GM21360 (cell line): ENCODE measurements at regions not wholly inside any gene's neighbourhood (a gene's known extent, or its start where the extent isn't known, plus 50 kb on each side); places are given as distances from the start of the nearest gene placed in this dataset.

ENCODE experiments used
- ATAC-seq: cut with Tn5 transposase; IDR thresholded peaks from one replicate; pipeline ENCODE4 v1.9.1; 2021; ENCODE audit warnings: mild to moderate bottlenecking, moderate library complexity; ENCODE audit not compliant: unreplicated experiment

DNA sequence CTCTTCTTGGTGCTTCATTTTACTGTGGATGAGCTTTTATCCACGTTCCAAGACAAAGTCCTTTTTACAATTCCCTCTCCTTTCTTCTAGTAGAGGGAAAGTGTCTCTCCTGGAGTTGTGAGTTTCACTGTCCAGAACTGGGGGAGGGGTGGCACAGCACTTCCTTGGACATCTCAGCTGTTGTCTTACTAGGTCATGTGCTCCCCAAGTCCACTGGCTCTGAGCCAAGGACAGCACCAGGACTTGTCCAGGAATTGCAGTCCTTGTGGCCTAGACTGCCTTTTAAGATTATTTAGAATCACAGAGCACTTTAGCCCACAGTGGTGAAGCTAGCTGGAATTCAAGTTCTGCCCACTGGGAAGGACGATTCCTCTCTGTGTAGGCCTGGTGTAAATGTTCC lies 700.2 kb upstream of the PTPRD start:
- no peak for ATAC-seq

DNA sequence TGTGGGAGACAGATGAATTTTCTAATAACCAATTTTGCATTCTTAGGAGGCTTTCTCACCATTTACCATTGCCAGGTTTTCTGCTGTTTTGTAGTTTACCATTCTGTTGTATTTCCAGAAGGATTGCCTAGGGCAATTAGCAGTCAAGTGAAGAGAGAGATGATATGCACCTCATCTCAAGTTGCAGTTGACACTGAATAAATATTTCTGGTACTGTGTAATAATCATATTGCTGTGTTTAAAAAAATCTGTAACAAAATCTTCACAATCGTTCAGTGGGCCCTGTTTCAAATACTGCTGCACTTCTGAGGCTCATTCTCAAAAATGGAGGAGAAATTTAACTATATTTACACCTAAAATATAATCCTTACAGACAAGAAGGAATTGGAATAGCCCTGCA lies 706.1 kb upstream of the PTPRD start:
- no peak for ATAC-seq

DNA sequence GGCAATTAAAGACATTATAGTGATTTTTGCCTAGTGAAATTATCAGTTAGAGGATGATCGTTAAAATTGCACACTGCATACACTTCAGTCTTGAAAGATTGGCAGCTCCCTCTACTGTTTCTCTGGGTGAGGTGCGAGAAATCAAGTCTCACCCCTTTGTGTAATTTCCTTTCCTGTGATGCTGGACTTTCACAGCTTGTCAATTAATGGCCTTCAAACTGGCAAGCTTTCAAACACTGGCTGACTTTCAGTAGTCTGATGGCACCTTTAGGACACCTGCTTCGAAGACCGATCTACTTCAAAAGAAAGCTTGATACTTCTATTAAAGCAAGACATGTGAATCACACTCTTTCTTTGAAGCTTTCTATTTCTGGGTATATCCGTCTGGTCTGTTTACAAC lies 706.7 kb upstream of the PTPRD start:
- ATAC-seq: no peak

DNA sequence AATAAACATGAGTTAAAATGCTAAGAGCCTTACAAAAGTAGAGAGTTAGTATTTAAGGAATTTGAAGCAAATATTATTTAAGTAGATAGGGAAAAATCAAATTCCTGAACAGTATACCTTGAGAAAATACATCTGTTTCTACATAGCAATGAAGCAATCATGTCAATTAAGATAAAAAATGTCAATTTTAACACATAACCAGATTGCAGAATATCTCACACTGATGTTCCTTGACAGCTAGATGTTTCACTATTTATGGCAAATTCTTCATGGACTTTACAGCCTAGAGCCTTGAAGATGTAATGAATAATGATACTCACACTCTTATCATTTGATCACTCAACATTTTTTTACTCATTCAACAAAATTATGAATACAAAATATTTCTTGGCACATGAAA lies 708.2 kb upstream of the PTPRD start:
- ATAC-seq: no peak

DNA sequence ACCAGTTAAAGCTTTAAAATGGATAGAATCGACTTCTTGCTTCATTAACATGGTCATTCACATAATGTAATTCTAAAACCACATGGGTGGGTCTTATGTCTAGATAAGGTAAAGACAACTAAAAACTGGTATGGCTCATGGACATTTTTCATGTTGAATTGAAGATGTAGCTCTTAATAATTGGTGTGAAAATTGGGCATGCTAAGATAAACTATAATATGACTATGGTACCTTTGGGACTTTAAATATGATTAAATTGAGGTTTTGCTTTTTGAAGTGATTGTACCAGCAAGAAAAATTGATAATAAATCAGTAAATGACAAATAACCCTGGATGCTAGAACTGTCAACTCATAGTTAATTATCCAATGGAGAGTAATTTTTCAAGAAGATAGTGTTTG lies 710.7 kb upstream of the PTPRD start:
- ATAC-seq: no peak

DNA sequence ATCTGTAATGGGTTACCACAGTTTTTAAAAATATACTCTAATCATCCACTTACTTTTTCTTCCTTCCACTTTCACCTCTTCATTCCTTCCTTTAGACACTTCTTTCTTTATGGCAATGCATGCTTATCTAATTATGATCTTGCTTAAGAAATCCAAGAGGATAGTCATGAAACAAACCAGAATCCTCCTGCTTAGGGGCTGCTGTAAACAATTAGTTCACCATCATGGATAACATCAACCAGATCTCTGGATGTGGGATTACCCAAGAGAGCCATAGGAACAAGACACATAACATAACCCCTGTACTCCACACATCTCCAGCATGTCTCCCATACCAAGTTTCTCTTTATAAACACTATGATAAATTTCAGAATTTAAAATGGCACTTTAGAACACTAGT lies 713.4 kb upstream of the PTPRD start:
- ATAC-seq: no peak

DNA sequence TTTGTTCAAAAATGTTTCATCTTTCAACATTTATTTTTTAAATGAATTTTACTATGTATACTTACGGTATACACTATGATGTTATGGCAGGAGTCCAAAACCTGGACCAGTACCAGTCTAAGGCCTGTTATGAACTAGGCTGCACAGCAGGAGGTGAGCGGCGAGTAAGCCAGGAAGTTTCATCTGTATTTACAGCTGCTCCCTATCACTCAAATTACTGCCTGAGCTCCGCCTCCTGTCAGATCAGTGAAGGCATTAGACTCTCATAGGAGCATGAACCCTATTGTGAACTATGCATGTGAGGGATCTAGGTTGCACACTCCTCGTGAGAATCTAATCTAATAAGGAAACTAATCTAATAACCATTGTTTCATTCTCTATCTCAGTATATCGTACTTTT lies 715.5 kb upstream of the PTPRD start:
- ATAC-seq: no peak

DNA sequence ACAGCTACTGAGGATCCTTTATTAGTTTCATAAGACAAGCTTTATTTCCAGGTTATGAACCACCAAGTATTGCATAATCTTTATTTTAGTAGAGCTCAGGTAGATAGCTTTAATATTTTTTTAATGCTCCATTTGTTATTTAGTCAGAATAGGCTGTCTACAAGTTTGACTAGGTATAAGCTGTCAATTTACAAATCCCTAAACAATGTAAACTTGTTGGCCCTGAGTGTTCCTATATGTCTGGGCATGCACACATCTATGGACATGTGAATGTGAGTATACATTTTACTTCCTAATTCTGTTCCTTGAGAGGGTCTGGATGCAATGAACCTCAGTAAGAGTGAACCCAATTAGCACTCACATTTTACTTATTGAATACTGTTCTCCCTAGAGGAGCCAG lies 722.2 kb upstream of the PTPRD start:
- no peak for ATAC-seq

DNA sequence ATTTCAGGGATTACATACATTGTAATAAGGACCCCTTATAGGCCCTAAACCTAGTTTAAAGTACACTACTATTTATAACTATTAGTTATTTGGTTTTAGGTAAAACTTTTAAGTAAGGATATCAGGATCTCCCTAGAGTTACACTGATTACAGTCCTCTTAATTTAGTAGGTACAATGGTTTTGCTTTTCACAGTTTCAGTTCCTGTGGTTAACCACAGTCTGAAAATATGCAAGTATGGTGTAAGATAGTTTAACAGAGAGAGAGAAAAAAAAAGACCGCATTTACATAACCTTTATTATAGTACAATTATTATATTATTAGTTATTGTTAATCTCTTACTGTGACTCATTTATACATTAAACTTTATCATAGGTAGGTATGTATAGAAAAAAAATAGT lies 725.3 kb upstream of the PTPRD start:
- peak; percentile 67 for ATAC-seq

DNA sequence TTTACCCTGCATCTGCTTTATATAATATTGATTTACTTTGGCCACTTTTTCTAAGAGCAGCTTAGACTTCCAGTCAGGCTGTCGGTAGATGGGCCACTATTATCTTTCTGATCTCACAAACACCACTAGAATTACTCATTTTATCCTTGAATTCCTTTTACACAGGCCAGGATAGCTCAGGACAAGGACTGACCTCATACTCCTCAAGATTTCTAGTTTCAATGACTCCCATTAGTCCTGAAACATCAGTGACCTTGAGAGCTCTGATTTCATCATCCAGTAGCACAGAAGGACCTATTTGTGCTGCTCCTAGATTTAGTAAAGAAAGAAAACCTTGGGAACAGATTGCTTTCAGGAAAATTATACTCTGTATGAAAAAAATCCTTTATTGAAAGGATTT lies 727.9 kb upstream of the PTPRD start:
- ATAC-seq: no peak

DNA sequence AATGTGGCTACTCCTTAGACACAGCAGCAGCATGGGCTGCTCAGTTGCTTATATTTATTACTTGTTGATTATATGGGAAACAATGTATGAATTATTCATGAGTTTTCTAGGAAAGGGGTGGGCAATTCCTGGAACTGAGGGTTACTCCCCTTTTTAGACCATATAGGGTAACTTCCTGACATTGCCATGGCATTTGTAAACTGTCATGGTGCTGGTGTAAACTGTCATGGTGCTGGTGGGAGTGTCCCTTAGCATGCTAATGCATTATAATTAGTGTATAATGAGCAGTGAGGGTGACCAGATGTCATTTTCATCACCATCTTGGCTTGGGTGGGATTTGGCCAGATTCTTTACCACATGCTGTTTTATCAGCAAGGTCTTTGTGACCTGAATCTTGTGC lies 734.6 kb upstream of the PTPRD start:
- no peak for ATAC-seq

DNA sequence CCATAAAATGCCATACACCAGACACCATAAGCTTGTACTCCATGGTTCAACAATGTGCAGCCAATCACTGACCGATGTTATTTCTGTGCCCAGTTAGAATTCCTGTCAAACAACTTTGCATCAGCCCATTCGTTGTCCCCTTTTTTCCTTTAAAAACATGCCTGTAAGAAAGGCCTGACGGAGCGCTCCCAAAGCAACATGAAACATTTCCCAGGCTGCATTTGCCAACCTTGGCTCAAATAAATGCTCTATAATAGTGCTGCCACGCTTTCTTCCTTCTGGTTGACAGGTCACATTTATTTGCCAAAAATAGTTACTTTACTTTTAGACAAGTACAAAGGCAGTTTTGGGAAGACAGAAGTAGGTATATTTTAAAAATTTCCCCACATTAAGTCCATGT lies 735.6 kb upstream of the PTPRD start:
- no peak for ATAC-seq

DNA sequence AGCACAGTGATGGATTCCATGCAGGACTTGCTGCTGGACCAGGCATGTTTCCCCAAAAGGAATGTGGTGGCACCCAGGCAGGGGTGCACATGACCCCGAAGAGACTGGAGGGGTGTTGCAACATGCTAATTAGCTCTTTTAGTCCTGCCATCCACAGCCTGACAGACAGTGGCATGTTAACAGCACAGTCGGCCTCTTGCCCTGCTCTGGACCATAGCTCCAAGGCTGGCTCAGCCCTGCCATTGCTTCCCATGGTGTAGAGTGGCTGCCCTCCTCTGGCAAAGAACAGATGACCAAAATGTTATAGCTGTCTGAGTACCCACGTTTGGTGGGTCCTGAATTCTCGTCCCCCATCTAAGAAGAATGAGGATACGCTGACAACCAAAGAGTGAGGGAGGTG lies 736.4 kb upstream of the PTPRD start:
- no peak for ATAC-seq

DNA sequence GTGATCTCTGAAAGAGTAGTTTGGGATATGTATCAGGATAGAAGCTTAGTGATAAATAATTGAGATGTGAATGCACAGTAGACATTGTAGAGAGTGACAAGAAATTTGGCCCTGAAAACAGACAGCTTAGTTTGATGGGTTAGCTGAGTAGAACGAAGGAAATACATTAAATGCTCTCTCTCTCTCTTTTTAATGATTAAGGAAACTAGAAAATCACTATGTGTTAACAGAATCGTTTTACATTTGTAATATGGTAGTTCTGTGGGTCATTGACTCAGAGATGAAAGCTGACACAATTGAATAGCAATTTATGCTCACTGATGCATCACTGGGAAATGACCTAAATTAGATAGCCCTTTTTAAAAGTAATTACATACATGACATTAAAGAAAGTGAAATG lies 739.8 kb upstream of the PTPRD start:
- ATAC-seq: no peak

DNA sequence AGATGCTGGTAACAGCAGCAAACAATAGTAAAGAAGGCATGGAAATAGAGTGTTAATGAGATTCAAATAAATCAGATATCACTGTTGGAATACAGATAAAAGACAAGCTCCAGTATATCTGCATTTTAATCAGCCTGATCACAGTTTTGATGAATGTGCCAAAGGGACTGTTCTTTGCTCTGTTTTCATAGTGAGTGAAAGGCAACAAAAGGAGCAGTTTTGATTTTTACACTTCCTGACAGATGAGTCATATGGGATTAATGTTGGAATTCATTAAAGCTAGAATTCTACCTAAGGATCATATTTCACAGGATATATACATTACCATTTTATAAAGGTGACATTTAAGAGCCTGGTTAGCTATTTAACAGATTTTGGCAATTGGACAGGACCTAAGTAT lies 743.3 kb upstream of the PTPRD start:
- ATAC-seq: no peak

DNA sequence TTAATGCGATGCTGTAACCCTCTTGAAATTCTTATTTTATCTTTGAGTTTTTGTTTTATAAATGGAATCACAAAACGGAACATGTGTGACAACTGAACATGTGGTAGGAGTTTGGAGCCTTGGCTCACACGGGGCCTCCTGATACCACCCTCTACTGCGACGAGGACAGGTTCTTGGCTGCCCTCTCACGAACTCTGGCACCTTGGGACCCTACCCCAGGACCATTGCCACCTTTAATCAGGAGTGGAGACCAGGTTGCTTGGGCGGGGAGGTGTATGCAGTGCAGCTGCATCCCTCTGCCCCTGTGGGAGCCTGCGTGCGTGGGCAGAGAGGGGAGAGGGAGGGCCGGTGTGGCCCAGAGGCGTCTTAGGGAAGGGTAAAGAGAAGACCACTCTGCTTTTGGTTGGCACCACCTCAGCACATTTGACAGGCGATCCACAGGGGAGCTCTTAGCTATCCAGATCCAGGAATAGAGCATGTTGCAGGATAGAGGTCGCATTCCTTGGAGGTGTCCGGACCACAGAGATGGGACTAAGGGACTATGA lies 753.9 kb upstream of the PTPRD start:
- no peak for ATAC-seq

DNA sequence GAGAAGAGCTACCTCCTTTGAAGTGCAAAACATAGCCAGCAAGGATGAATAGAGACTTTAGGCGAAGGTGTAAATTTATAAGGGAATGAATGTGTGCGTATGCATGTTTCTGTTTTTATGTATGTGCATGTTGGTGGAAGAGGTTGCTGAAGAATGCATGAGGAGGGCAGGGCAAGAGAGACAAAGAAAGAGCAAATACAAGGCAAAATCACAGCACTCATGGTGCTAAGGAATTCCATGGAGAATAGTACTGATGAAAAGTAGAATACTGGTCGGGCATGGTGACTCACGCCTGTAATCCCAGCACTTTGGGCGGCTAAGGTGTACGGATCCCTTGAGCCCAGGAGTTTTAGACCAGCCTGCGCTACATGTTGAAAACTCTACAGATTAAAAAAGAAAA lies 762.1 kb upstream of the PTPRD start:
- no peak for ATAC-seq

DNA sequence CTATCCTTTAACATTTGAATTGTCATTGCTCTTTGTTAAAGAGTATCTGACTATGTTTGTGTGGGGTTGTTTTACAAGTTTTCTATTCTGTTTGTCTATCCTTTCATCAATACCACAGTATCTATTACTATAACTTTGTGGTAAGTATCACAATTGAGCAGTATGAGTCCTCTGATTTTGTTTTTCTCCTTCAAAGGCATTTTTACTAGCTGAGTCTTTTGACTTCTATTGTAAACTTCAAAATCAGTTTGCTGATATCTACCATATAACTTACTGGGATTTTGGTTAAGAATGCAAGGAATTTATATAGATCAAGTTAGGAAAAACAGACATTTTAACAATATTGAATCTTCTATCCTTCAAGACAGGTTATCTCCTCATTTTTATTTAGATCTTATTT lies 789.8 kb upstream of the PTPRD start:
- no peak for ATAC-seq

DNA sequence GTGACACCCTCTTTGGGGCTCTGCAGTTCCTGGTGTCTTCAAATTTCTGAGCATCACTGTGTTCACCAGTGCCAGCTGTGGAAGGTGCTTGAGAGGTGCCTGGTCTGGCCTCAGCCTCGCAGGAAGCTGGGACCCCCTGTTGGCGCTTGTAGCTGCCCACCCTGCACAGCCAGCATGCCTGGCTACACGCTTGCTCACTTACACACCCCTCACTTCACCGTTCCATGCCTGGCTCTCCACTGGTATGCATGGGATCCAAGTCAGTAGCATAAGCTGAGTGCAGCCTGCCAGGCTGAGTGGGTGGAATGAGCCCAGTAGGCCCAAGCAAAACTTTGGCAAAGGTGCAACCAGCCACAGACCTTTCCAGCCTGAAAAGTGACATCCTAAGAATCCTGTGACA lies 801.4 kb upstream of the PTPRD start:
- ATAC-seq: no peak

DNA sequence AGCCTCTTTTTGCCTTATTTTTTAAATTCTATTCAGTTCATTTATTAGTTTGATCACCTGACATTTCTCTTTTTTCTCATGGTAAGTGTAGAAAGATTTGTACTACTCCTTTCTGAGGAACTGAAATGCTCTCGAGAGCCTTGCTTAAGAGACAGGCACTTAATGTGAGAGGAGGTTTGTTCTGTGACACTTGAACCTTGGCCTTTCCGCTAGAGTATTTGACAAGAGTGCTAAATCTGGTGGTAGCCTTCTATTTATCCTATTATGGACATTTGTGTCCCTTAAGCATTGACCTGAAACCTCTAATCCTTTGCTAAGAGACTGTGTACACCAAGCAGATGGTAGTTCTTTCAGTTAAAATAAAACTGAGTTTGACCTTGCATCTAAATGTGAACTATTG lies 805.0 kb upstream of the PTPRD start:
- no peak for ATAC-seq

DNA sequence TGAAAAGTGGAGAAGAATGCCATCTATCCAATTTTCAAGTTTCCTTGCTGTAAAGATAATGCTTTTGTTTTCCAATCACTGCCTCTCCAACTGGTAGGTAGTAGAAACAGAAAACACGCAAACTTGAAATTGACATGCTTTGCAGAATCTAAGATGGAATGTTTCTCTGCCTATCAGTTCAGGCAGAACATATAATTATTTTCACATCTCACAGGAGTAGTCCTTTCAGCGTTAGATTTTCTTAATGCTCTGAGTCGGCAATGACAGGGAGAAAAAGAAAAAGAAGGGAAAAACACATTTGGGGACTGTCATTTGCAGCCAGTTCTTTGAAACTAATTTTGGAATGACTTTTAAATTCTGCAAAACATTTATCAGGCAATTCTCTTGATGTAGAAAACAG lies 818.7 kb upstream of the PTPRD start:
- no peak for ATAC-seq

DNA sequence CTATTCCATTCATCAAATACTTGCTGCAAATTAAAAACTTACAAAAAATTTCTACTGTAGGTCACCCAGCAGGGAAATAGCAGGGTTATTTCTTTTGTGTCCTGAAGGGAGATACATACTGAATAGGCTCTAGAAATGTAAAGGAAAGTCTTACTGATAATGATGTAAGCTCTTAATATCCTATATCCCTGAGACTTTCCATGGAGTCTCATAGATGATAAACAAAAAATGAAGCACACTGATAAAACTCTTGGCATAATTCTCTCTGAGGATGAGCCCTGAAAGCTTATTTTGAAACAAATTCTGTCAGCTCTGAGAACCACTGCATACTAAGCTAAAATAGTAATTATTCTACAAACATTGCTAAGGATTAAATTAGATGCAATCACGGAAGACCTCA lies 819.6 kb upstream of the PTPRD start:
- ATAC-seq: no peak

DNA sequence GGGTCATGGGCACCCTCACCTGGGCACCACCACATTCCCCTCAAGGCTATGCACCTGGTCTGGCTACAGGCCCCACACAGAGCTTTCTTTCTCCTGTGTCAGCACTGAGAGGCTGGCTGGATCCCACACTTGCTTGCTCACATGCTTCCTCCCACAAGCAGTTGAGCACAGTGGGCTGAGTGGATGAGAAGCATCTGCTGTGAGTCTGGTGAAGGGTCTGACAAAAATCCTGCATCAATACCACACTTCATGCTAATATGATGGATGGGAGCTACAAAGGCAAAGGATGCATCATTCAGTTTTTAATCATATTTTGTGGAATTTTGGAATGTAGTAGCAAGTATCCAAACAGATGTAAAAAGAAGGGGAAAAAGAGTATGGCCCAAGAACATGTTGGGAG lies 830.8 kb upstream of the PTPRD start:
- no peak for ATAC-seq
